ENCODE measurements at regions not wholly inside any gene's neighbourhood (a gene's known extent, or its start where the extent isn't known, plus 50 kb on each side); places are given as distances from the start of the nearest gene placed in this dataset.

DNA sequence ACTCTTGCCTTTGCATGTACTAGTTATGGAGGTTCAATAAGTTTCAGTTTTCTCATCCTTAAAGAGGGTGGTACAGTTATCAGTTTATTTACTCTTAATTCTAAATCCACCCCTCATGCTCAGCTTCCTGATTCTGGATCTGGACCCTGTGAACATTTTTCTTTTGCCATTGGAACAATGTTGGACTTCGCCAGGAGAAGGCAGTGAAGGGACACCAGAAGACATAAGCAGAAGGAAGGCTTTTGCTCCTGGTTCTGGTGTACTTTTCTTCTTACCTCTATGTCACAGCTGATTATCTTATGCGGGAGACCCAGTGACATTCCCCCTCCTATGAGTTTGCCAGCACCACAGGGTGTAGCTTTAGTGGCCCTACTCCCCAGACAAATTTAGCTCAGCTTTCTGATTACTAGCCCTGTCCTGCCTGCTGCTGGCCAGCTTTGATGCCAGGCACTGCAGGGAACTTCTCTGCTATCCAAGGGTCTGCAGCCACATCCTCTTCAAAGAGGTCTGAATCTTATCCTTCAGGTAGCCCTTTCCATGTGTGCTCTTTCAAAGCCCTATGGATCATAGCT is 466.3 kb upstream of the EPHA3 start:
- Histone ChIP-seq H3K4me1 (ENCODE audit: insufficient read depth, low read length, severe bottlenecking) (no peaks in the 10 kb centered on the region), H3K36me3 (ENCODE audit: insufficient read depth, low read length) (no peaks in the 10 kb centered on the region), H3K4me2 (ENCODE audit: low read length) (no peak overlapping the region), H3K27ac (ENCODE audit: low read depth, low read length, poor library complexity, severe bottlenecking) (no peak overlapping the region), H2AFZ (ENCODE audit: low read length) (no peak overlapping the region), H3F3A (ENCODE audit: insufficient read depth, low read length) (no peaks in the 10 kb centered on the region), H3K9ac (ENCODE audit: low read length) (no peak overlapping the region), H4K20me1 (ENCODE audit: insufficient read depth, low read length) (no peaks in the 10 kb centered on the region), H3K4me3 (ENCODE audit: low read depth, low read length, poor library complexity, severe bottlenecking) (no peak overlapping the region), H3K79me2 (ENCODE audit: insufficient read depth, low read length) (no peaks in the 10 kb centered on the region), H3K9me3 (ENCODE audit: low read length) (no peaks in the 10 kb centered on the region), H3K9me2 (ENCODE audit: low read depth, low read length) (no peaks in the 10 kb centered on the region), H3K27me3 (ENCODE audit: insufficient read depth, low read length) (no peaks in the 10 kb centered on the region)
- no peak for TF ChIP-seq EZH2 (IDR thresholded peaks at IDR 0.05; ENCODE audit: borderline replicate concordance, low read length)
- TF ChIP-seq, protein P1, sequence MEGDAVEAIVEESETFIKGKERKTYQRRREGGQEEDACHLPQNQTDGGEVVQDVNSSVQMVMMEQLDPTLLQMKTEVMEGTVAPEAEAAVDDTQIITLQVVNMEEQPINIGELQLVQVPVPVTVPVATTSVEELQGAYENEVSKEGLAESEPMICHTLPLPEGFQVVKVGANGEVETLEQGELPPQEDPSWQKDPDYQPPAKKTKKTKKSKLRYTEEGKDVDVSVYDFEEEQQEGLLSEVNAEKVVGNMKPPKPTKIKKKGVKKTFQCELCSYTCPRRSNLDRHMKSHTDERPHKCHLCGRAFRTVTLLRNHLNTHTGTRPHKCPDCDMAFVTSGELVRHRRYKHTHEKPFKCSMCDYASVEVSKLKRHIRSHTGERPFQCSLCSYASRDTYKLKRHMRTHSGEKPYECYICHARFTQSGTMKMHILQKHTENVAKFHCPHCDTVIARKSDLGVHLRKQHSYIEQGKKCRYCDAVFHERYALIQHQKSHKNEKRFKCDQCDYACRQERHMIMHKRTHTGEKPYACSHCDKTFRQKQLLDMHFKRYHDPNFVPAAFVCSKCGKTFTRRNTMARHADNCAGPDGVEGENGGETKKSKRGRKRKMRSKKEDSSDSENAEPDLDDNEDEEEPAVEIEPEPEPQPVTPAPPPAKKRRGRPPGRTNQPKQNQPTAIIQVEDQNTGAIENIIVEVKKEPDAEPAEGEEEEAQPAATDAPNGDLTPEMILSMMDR (IDR thresholded peaks at IDR 0.05; ENCODE audit: low read length): no peak

DNA sequence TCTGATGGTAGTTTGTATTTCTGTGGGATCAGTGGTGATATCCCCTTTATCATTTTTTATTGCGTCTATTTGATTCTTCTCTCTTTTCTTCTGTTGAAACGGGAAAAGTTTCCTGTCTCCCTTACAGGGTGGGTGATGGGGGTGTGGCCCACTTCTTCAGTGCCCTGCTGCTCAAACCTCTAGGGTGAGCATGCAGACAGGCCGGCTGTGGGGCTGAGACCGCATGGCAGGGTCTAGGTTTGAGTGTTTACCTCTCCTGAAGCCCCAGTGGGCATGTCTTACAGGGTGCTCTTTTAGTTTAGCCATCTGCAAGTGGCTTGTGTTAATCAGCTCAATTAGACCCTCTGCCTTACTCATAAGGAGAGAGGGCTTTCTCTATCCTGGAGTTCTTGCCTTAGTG is 450.0 kb upstream of the EPHA3 start:
- no peaks in the 10 kb centered on the region for H4K20me1 ChIP-seq (ENCODE audit: insufficient read depth, low read length)
- no peaks in the 10 kb centered on the region for H3K36me3 ChIP-seq (ENCODE audit: insufficient read depth, low read length)
- no peak for TF ChIP-seq EZH2 (IDR thresholded peaks at IDR 0.05; ENCODE audit: borderline replicate concordance, low read length)
- TF ChIP-seq, protein P1 (IDR thresholded peaks at IDR 0.05; ENCODE audit: low read length): no peak
- H3K9me2 ChIP-seq (ENCODE audit: low read depth, low read length): no peaks in the 10 kb centered on the region
- no peak overlapping the region for H2AFZ ChIP-seq (ENCODE audit: low read length)
- no peaks in the 10 kb centered on the region for H3K4me1 ChIP-seq (ENCODE audit: insufficient read depth, low read length, severe bottlenecking)
- H3K79me2 ChIP-seq (ENCODE audit: insufficient read depth, low read length): no peaks in the 10 kb centered on the region
- H3F3A ChIP-seq (ENCODE audit: insufficient read depth, low read length): no peaks in the 10 kb centered on the region
- no peak overlapping the region for H3K4me2 ChIP-seq (ENCODE audit: low read length)
- H3K9me3 ChIP-seq (ENCODE audit: low read length): no peaks in the 10 kb centered on the region
- H3K27me3 ChIP-seq (ENCODE audit: insufficient read depth, low read length): no peaks in the 10 kb centered on the region
- no peak overlapping the region for H3K9ac ChIP-seq (ENCODE audit: low read length)
- no peak overlapping the region for H3K27ac ChIP-seq (ENCODE audit: low read depth, low read length, poor library complexity, severe bottlenecking)
- no peak overlapping the region for H3K4me3 ChIP-seq (ENCODE audit: low read depth, low read length, poor library complexity, severe bottlenecking)

DNA sequence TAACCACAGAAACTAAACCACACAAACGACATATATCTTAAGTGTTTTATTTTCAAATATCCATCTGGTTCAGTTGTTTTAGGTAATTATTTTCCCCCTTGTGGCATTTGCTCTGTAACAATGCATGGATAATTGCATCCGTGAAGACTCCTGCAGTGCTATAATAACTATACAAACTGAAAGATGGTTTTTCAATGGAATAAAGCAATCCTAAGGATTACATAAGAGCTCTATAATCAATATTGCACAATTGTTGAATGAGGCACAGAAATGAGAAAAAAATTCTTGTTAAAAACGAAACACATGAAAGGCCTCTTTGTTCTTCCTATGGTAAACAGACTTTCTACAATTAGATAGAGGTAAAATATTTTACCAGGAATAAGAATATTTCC is 446.0 kb upstream of the EPHA3 start:
- Histone ChIP-seq H3K9me2 (ENCODE audit: low read depth, low read length) (no peaks in the 10 kb centered on the region), H3K4me3 (ENCODE audit: low read depth, low read length, poor library complexity, severe bottlenecking) (no peak overlapping the region), H3K9ac (ENCODE audit: low read length) (no peak overlapping the region), H3K27ac (ENCODE audit: low read depth, low read length, poor library complexity, severe bottlenecking) (no peak overlapping the region), H3K4me1 (ENCODE audit: insufficient read depth, low read length, severe bottlenecking) (no peaks in the 10 kb centered on the region), H3K9me3 (ENCODE audit: low read length) (no peaks in the 10 kb centered on the region), H3K36me3 (ENCODE audit: insufficient read depth, low read length) (no peaks in the 10 kb centered on the region), H4K20me1 (ENCODE audit: insufficient read depth, low read length) (no peaks in the 10 kb centered on the region), H3K27me3 (ENCODE audit: insufficient read depth, low read length) (no peaks in the 10 kb centered on the region), H2AFZ (ENCODE audit: low read length) (no peak overlapping the region), H3F3A (ENCODE audit: insufficient read depth, low read length) (no peaks in the 10 kb centered on the region), H3K79me2 (ENCODE audit: insufficient read depth, low read length) (no peaks in the 10 kb centered on the region), H3K4me2 (ENCODE audit: low read length) (no peak overlapping the region)
- TF ChIP-seq, protein P1 (IDR thresholded peaks at IDR 0.05; ENCODE audit: low read length): no peak
- no peak for TF ChIP-seq EZH2 (IDR thresholded peaks at IDR 0.05; ENCODE audit: borderline replicate concordance, low read length)

Measured in OCI-LY1 (cell line).